K562 (cell line): ENCODE measurements at regions not wholly inside any gene's neighbourhood (a gene's known extent, or its start where the extent isn't known, plus 50 kb on each side); places are given as distances from the start of the nearest gene placed in this dataset.

Experiments
- BRD9 ChIP-seq: fragments of 450-650 bp; IDR thresholded peaks from 2 replicates; pipeline ENCODE4 v1.6.1; 2018; ENCODE audit warnings: low read depth; ENCODE audit not compliant: partially characterized antibody
- BRF1 ChIP-seq: IDR thresholded peaks from 3 replicates; pipeline ENCODE4 v1.6.1; 2011; ENCODE audit warnings: borderline replicate concordance, mild to moderate bottlenecking; ENCODE audit not compliant: insufficient read length; ENCODE audit errors: extremely low read depth
- EGR1 ChIP-seq: fragments of 450-650 bp; conservative IDR thresholded peaks from 2 replicates; pipeline ENCODE4 v1.6.1; 2017; ENCODE audit warnings: mild to moderate bottlenecking
- FOXA3 ChIP-seq, 2 experiments: fragments of 450-650 bp in 1 of 2; sonication (generic) in 1 of 2; formaldehyde crosslinking; IDR thresholded peaks in 1 of 2; conservative IDR thresholded peaks in 1 of 2; 2 replicates each; pipeline versions ENCODE4 v1.4.0 to v1.8.0; 2020 to 2022; ENCODE audit warnings: mild to moderate bottlenecking in 2 of 2, missing genetic modification reagents in 1 of 2
- GATA2 ChIP-seq: sonication (generic); formaldehyde crosslinking; IDR thresholded peaks from 2 replicates; pipeline ENCODE4 v1.4.0; 2020; ENCODE audit warnings: mild to moderate bottlenecking, missing genetic modification reagents
- MAX ChIP-seq: sonication (generic); formaldehyde crosslinking; IDR thresholded peaks from 2 replicates; pipeline ENCODE4 v1.9.0; 2022; ENCODE audit warnings: mild to moderate bottlenecking, missing genetic modification reagents
- TAF1 ChIP-seq: IDR thresholded peaks from 2 replicates; pipeline ENCODE4 v1.6.1; 2011; ENCODE audit warnings: mild to moderate bottlenecking, low read length, moderate library complexity; ENCODE audit not compliant: insufficient read depth, control insufficient read depth, severe bottlenecking; ENCODE audit errors: extremely low read depth
- TFE3 ChIP-seq: fragments of 450-650 bp; formaldehyde crosslinking; IDR thresholded peaks from 2 replicates; pipeline ENCODE4 v1.4.0; 2020; ENCODE audit warnings: mild to moderate bottlenecking, mixed read lengths
- TRIM28 ChIP-seq: fragments of 450-650 bp; IDR thresholded peaks from 2 replicates; pipeline ENCODE4 v1.6.1; 2017
- ZBTB8A ChIP-seq: fragments of 450-650 bp; IDR thresholded peaks from 2 replicates; pipeline ENCODE4 v1.6.1; 2018; ENCODE audit warnings: mild to moderate bottlenecking, moderate library complexity; ENCODE audit not compliant: partially characterized antibody
- ZFP36 ChIP-seq: fragments of 150-350 bp; IDR thresholded peaks from 2 replicates; pipeline ENCODE4 v1.6.1; 2018; ENCODE audit warnings: low read length, low read depth; ENCODE audit not compliant: partially characterized antibody
- ZNF354B ChIP-seq: fragments of 250-450 bp; sonication (Bioruptor Pico); IDR thresholded peaks from 2 replicates; pipeline ENCODE4 v1.4.0; 2020
- TF ChIP-seq, protein P1 (sequence below): fragments of 250-450 bp; sonication (Bioruptor Pico); IDR thresholded peaks from 2 replicates; pipeline ENCODE4 v1.5.0; 2021
- TF ChIP-seq, protein P2 (sequence below), 3 experiments: IDR thresholded peaks in 2 of 3; conservative IDR thresholded peaks in 1 of 3; 2 replicates each; pipeline ENCODE4 v1.5.1; 2011 to 2012; ENCODE audit warnings: low read length in 3 of 3, mild to moderate bottlenecking in 3 of 3, control low read depth in 2 of 3, improper control_type of control experiment in 1 of 3, inconsistent platforms in 1 of 3, low read depth in 1 of 3, mixed read lengths in 1 of 3, moderate library complexity in 1 of 3; ENCODE audit not compliant: insufficient read depth in 2 of 3

DNA sequence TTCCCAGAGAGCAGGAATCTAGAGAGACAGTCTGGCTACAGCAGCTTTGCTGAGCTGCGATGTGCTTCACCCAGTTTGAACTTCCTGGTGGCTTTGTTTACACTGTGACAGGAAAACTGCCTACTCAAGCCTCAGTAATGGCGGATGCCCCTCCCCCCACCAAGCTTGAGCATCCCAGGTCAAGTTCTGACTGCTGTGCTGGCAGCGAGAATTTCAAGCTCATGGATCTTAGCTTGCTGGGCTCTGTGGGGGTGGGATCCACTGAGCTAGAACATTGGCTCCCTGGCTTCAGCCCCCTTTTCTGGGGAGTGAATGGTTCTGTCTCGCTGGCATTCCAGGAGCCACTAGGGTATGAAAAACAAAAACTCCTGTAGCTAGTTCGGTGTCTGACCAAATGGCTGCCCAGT lies 91.0 kb upstream of the ESR1 start:
- TF ChIP-seq TFE3 (CRISPR knock-in tag) (no peak), MAX (CRISPR knock-in tag) (no peak), FOXA3 (CRISPR knock-in tag; conservative IDR thresholded peaks at IDR 0.05 in 1 of 2, IDR thresholded peaks at IDR 0.05 in 1 of 2) (peak in 1 of 2 experiments; percentile 87; a peak in 2 of 4 replicates), ZFP36 (no peak), GATA2 (CRISPR knock-in tag) (no peak), TAF1 (no peak), TRIM28 (no peak), BRD9 (no peak), ZNF354B (CRISPR knock-in tag) (no peak), ZBTB8A (no peak), BRF1 (no peak), EGR1 (no peak)
- TF ChIP-seq, protein P1, sequence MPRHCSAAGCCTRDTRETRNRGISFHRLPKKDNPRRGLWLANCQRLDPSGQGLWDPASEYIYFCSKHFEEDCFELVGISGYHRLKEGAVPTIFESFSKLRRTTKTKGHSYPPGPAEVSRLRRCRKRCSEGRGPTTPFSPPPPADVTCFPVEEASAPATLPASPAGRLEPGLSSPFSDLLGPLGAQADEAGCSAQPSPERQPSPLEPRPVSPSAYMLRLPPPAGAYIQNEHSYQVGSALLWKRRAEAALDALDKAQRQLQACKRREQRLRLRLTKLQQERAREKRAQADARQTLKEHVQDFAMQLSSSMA (CRISPR knock-in tag): no peak
- TF ChIP-seq, protein P2, sequence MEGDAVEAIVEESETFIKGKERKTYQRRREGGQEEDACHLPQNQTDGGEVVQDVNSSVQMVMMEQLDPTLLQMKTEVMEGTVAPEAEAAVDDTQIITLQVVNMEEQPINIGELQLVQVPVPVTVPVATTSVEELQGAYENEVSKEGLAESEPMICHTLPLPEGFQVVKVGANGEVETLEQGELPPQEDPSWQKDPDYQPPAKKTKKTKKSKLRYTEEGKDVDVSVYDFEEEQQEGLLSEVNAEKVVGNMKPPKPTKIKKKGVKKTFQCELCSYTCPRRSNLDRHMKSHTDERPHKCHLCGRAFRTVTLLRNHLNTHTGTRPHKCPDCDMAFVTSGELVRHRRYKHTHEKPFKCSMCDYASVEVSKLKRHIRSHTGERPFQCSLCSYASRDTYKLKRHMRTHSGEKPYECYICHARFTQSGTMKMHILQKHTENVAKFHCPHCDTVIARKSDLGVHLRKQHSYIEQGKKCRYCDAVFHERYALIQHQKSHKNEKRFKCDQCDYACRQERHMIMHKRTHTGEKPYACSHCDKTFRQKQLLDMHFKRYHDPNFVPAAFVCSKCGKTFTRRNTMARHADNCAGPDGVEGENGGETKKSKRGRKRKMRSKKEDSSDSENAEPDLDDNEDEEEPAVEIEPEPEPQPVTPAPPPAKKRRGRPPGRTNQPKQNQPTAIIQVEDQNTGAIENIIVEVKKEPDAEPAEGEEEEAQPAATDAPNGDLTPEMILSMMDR (IDR thresholded peaks at IDR 0.05 in 2 of 3, conservative IDR thresholded peaks at IDR 0.05 in 1 of 3; ENCODE audit: insufficient read depth in 2 of 3, low read depth in 1 of 3, low read length in 3 of 3): no peak
